K562 (cell line): ENCODE measurements at regions not wholly inside any gene's neighbourhood (a gene's known extent, or its start where the extent isn't known, plus 50 kb on each side); places are given as distances from the start of the nearest gene placed in this dataset.

ENCODE experiments used
- ATAC-seq: fragments of 200-7000 bp; cut with Tn5 transposase; 3 replicates; pipeline ENCODE4 v1.9.1; 2020; ENCODE audit warnings: moderate library complexity
- BruUV-seq: library from RNA; stranded (reverse); fragments of 400-500 nt; replicated peaks from 2 replicates; lab custom pipeline; 2021; lab: Mats Ljungman, UMichigan
- CTCF ChIA-PET: fragments of 300-600 bp; formaldehyde crosslinking; extraction: SDS; loops from one replicate; lab custom pipeline; 2021; ENCODE audit warnings: low intra/inter-chr PET ratio; lab: Yijun Ruan, JAX
- POLR2A ChIA-PET: fragments of 300-600, 350-650 bp; sonication (Branson Sonifier 250); formaldehyde crosslinking; extraction: SDS; loops from one replicate; lab custom pipeline; 2021; ENCODE audit warnings: antibody characterized with exemption, inconsistent platforms; lab: Yijun Ruan, JAX
- DNase-seq, 4 experiments: peaks; one replicate each; pipeline versions ENCODE4 v3.0.0 to v3.0.0-alpha.2; 2011 to 2018; ENCODE audit warnings: low spot score in 3 of 4, mixed read lengths in 3 of 4; ENCODE audit errors: extremely low read depth in 1 of 4
- FAIRE-seq: peaks from 2 replicates; lab custom pipeline; 2011; peaks lifted over from hg19 to GRCh38; lab: Jason Lieb, UNC
- H2AFZ ChIP-seq: 2 replicates; pipeline ENCODE4 v1.6.0; 2011; ENCODE audit warnings: low read depth, low read length, control low read depth, inconsistent platforms
- H3K27ac ChIP-seq: fragments of 200-600 bp; 3 replicates; pipeline ENCODE4 v1.8.0; 2011; ENCODE audit warnings: low read depth, mild to moderate bottlenecking, control low read depth, inconsistent platforms, low read length, moderate library complexity, mixed read lengths; ENCODE audit errors: extremely low read depth
- H3K27me3 ChIP-seq, 2 experiments: fragments of 300-600 bp in 1 of 2; 2 replicates in 1 of 2; 3 replicates in 1 of 2; pipeline versions ENCODE4 v1.6.0 to v1.8.0; 2011; ENCODE audit warnings: inconsistent platforms in 2 of 2, low read length in 2 of 2, mild to moderate bottlenecking in 1 of 2, mixed read lengths in 1 of 2, moderate library complexity in 1 of 2; ENCODE audit not compliant: control insufficient read depth in 2 of 2, insufficient read depth in 2 of 2
- H3K36me3 ChIP-seq: fragments of 300-600 bp; 3 replicates; pipeline ENCODE4 v1.8.0; 2011; ENCODE audit warnings: mild to moderate bottlenecking, low read length, inconsistent platforms; ENCODE audit not compliant: control insufficient read depth, insufficient read depth
- H3K4me1 ChIP-seq, 2 experiments: fragments of 200-600 bp in 1 of 2; replicated peaks in 1 of 2; 2 replicates in 1 of 2; 3 replicates in 1 of 2; pipeline versions ENCODE4 v1.5.1 to v1.8.0; 2011; ENCODE audit warnings: inconsistent platforms in 2 of 2, low read length in 2 of 2, mild to moderate bottlenecking in 1 of 2, mixed read lengths in 1 of 2, moderate library complexity in 1 of 2; ENCODE audit not compliant: control insufficient read depth in 2 of 2, insufficient read depth in 2 of 2
- H3K4me2 ChIP-seq: 2 replicates; pipeline ENCODE4 v1.6.1; 2011; ENCODE audit warnings: low read length, control low read depth, inconsistent platforms, mixed read lengths; ENCODE audit not compliant: insufficient read depth
- H3K4me3 ChIP-seq: fragments of 200-600 bp; sonication (generic), shearing (Covaris generic); 2 replicates; pipeline ENCODE4 v1.5.1; 2016; ENCODE audit warnings: control low read depth, inconsistent platforms
- H3K79me2 ChIP-seq: fragments of 200-600 bp; 3 replicates; pipeline ENCODE4 v1.8.0; 2011; ENCODE audit warnings: low read length, inconsistent platforms; ENCODE audit not compliant: control insufficient read depth, insufficient read depth
- H3K9ac ChIP-seq, 2 experiments: 2 replicates each; pipeline versions ENCODE4 v1.6.0 to v1.6.1; 2011; ENCODE audit warnings: low read depth in 2 of 2, low read length in 2 of 2, control low read depth in 1 of 2, inconsistent platforms in 1 of 2, mild to moderate bottlenecking in 1 of 2, mixed read lengths in 1 of 2; ENCODE audit not compliant: insufficient read depth in 1 of 2
- H3K9me1 ChIP-seq: one replicate; pipeline ENCODE4 v1.6.0; 2011; ENCODE audit warnings: inconsistent platforms, mild to moderate bottlenecking, low read length, moderate library complexity; ENCODE audit not compliant: control insufficient read depth, insufficient read depth
- H3K9me3 ChIP-seq: replicated peaks from 2 replicates; pipeline ENCODE4 v1.5.1; 2011; ENCODE audit warnings: low read depth, low read length, inconsistent platforms; ENCODE audit not compliant: control insufficient read depth, insufficient read depth
- H4K20me1 ChIP-seq: replicated peaks from 2 replicates; pipeline ENCODE4 v1.6.1; 2011; ENCODE audit warnings: low read length, inconsistent platforms, mixed read lengths; ENCODE audit not compliant: control insufficient read depth, insufficient read depth
- ARID3B ChIP-seq: fragments of 250-450 bp; sonication (Bioruptor Pico); IDR thresholded peaks from 2 replicates; pipeline ENCODE4 v1.4.0; 2020; ENCODE audit warnings: borderline replicate concordance
- CBX3 ChIP-seq, 2 experiments: IDR thresholded peaks; 1 replicate in 1 of 2; 2 replicates in 1 of 2; pipeline ENCODE4 v1.6.1; 2012; ENCODE audit warnings: inconsistent platforms in 2 of 2, low read length in 2 of 2, borderline replicate concordance in 1 of 2, control low read depth in 1 of 2
- ELK3 ChIP-seq: fragments of 450-650 bp; formaldehyde crosslinking; IDR thresholded peaks from 2 replicates; pipeline ENCODE4 v1.4.0; 2020; ENCODE audit warnings: mild to moderate bottlenecking
- FOXK1 ChIP-seq: sonication (generic); formaldehyde crosslinking; IDR thresholded peaks from 2 replicates; pipeline ENCODE4 v1.8.0; 2022; ENCODE audit warnings: missing genetic modification reagents, mild to moderate bottlenecking, borderline replicate concordance
- NFE2L1 ChIP-seq: fragments of 450-650 bp; IDR thresholded peaks from 2 replicates; pipeline ENCODE4 v1.6.1; 2016; ENCODE audit warnings: missing genetic modification characterization, low read depth, mild to moderate bottlenecking, missing compliant biosample characterization, moderate library complexity, borderline replicate concordance
- SNAPC5 ChIP-seq: fragments of 250-450 bp; sonication (Bioruptor Pico); IDR thresholded peaks from 2 replicates; pipeline ENCODE4 v1.8.0; 2021; ENCODE audit warnings: moderate library complexity, mild to moderate bottlenecking, inconsistent platforms
- ZBTB2 ChIP-seq: fragments of 450-650 bp; IDR thresholded peaks from 2 replicates; pipeline ENCODE4 v1.6.1; 2016; ENCODE audit warnings: antibody characterized with exemption
- ZNF12 ChIP-seq: sonication (generic); formaldehyde crosslinking; IDR thresholded peaks from 2 replicates; pipeline ENCODE4 v1.4.0; 2020; ENCODE audit warnings: mild to moderate bottlenecking, missing genetic modification reagents
- ZNF318 ChIP-seq, 2 experiments: fragments of 450-650 bp; IDR thresholded peaks; 2 replicates each; pipeline ENCODE4 v1.6.1; 2016; ENCODE audit warnings: mild to moderate bottlenecking in 2 of 2, borderline replicate concordance in 1 of 2, low read depth in 1 of 2, moderate library complexity in 1 of 2
- WGBS: fragments of 100-300 bp; shearing (Covaris generic); methylation state at CpG from one replicate; pipeline ENCODE4 v1.1.6; 2016; ENCODE audit warnings: low coverage, mixed read lengths; ENCODE audit not compliant: insufficient coverage; ENCODE audit errors: missing lambda C conversion rate; 5-methylcytosine and 5-hydroxymethylcytosine counted together
- in situ Hi-C: fragments of 300-500 bp; cut with MboI; formaldehyde crosslinking; loops from 4 replicates; pipeline ENCODE4 v1.15.0; 2018; ENCODE audit warnings: inconsistent platforms, mixed read lengths
- intact Hi-C: fragments of 100-400 bp; cut with micrococcal nuclease; formaldehyde crosslinking; loops from 2 replicates; pipeline ENCODE4 v1.14.2; 2022

GRCh38 chr3:20809356-20809755 lies 623.4 kb upstream of the SGO1 start:
- DNase-seq (no peak), FAIRE-seq (no peak), ATAC-seq (no peak)
- no TSS peak for BruUV-seq
- POLR2A ChIA-PET, result no interaction called here
- no peak overlapping the region for H3K4me3 ChIP-seq
- 15% methylated on average over 3 of the region's 3 CpGs for WGBS
- peaks cover 0 to 2% of the 10 kb centered on the region in 2 experiments; a peak in 2 of 5 replicates for H3K4me1 ChIP-seq
- H4K20me1 ChIP-seq, result no peaks in the 10 kb centered on the region
- H3K27me3 ChIP-seq, result no peaks in the 10 kb centered on the region
- CTCF ChIA-PET, result no interaction called here
- H3K4me2 ChIP-seq, result no peak overlapping the region
- H3K27ac ChIP-seq, result no peak overlapping the region
- intact Hi-C loops, result no loop called here
- H2AFZ ChIP-seq, result no peak overlapping the region
- no peaks in the 10 kb centered on the region for H3K9me3 ChIP-seq
- H3K79me2 ChIP-seq, result no peaks in the 10 kb centered on the region
- H3K36me3 ChIP-seq, result no peaks in the 10 kb centered on the region
- in situ Hi-C loops, result no loop called here
- H3K9me1 ChIP-seq, result no peaks in the 10 kb centered on the region
- H3K9ac ChIP-seq, result no peak overlapping the region
- no peak for TF ChIP-seq CBX3 (IDR thresholded peaks at IDR 0.05; ENCODE audit: borderline replicate concordance in 1 of 2, low read length in 2 of 2)
- no peak for TF ChIP-seq FOXK1 (CRISPR knock-in tag)
- TF ChIP-seq ZNF318 (IDR thresholded peaks at IDR 0.05; ENCODE audit: borderline replicate concordance in 1 of 2, low read depth in 1 of 2), result no peak
- no peak for TF ChIP-seq SNAPC5 (CRISPR knock-in tag)
- no peak for TF ChIP-seq ZNF12 (CRISPR knock-in tag)
- no peak for TF ChIP-seq NFE2L1
- no peak for TF ChIP-seq ZBTB2
- TF ChIP-seq ARID3B, result no peak
- TF ChIP-seq ELK3 (CRISPR knock-in tag), result no peak
